SJCRH30 (cell line): ENCODE measurements at regions not wholly inside any gene's neighbourhood (a gene's known extent, or its start where the extent isn't known, plus 50 kb on each side); places are given as distances from the start of the nearest gene placed in this dataset.

ENCODE experiments used
- DNase-seq, 2 experiments: peaks; one replicate each; pipeline ENCODE4 v3.0.0-alpha.2; 2015 to 2020
- H3K27ac ChIP-seq: fragments of 250-450 bp; sonication (Bioruptor Pico); 2 replicates; pipeline ENCODE4 v1.5.1; 2020; ENCODE audit warnings: mild to moderate bottlenecking, moderate library complexity
- H3K27me3 ChIP-seq: fragments of 250-450 bp; sonication (Bioruptor Pico); 2 replicates; pipeline ENCODE4 v1.5.1; 2020; ENCODE audit warnings: mild to moderate bottlenecking, moderate library complexity
- H3K36me3 ChIP-seq: fragments of 250-450 bp; sonication (Bioruptor Pico); 2 replicates; pipeline ENCODE4 v1.5.1; 2020; ENCODE audit warnings: mild to moderate bottlenecking, moderate library complexity
- H3K4me1 ChIP-seq: fragments of 250-450 bp; sonication (Bioruptor Pico); 2 replicates; pipeline ENCODE4 v1.5.1; 2020; ENCODE audit warnings: mild to moderate bottlenecking, moderate library complexity
- H3K4me3 ChIP-seq: fragments of 250-450 bp; sonication (Bioruptor Pico); 2 replicates; pipeline ENCODE4 v1.5.1; 2020; ENCODE audit warnings: mild to moderate bottlenecking, moderate library complexity
- H3K9me3 ChIP-seq: fragments of 250-450 bp; sonication (Bioruptor Pico); replicated peaks from 2 replicates; pipeline ENCODE4 v1.5.1; 2020; ENCODE audit warnings: mild to moderate bottlenecking, moderate library complexity

DNA sequence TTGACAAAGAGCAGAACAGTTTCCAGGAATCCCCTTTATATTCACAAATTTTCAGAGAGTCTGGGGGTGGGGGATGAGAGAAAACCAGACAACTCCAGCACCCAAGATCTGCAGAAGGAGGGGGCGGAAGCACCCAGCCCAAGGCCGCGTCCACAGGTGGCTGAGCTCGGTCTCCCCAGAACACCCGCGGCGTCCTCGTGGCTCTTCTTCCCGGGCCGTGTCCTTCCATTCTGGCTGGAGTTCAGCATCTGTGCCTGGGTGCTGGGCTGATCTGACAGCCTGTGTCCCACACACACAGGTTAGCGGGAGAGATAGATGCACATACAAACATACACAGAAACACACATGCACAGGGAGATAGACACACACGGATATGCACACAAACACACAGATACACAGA lies 455.8 kb upstream of the SALL3 start:
- Histone ChIP-seq H3K4me1 (no peaks in the 10 kb centered on the region), H3K27ac (no peak overlapping the region), H3K4me3 (no peak overlapping the region), H3K27me3 (no peaks in the 10 kb centered on the region), H3K9me3 (no peaks in the 10 kb centered on the region), H3K36me3 (no peaks in the 10 kb centered on the region)
- DNase-seq = no peak

DNA sequence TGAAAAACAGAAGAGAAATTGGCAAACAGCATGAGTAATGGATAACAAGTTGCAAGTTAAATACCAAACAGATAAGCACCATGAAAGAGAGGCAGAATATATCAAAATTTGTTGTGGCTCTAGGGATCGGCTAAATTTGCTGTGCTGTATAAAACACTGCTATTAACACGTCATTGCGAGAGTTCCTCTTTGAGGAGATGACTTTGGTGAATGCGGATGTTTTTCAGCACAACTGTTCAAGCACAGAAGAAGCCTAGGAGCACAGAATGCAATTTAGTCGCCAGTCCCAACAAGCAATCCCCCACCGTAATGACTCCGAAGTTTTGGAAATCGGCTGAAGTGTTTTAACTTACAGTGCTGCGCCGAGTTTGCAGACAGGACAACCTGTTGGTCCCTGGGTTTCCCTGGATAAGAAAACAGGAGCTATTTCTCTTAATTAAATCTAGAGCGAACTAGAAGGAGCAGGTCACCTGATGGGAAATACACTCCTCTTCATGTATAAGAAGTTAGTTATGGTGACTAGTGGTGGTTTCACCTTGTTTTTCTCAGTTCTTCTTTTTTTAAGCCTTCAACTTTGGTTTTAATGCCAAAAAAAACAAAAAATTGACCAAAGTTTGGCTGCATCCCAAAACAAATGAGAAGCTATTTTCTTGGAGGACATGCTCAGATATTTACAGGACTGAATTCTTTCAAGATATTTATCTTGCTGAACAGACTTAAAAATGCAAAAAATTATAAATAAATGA lies 454.1 kb upstream of the SALL3 start:
- Histone ChIP-seq H3K4me1 (no peaks in the 10 kb centered on the region), H3K36me3 (no peaks in the 10 kb centered on the region), H3K9me3 (no peaks in the 10 kb centered on the region), H3K4me3 (no peak overlapping the region), H3K27ac (no peak overlapping the region), H3K27me3 (no peaks in the 10 kb centered on the region)
- DNase-seq = no peak

DNA sequence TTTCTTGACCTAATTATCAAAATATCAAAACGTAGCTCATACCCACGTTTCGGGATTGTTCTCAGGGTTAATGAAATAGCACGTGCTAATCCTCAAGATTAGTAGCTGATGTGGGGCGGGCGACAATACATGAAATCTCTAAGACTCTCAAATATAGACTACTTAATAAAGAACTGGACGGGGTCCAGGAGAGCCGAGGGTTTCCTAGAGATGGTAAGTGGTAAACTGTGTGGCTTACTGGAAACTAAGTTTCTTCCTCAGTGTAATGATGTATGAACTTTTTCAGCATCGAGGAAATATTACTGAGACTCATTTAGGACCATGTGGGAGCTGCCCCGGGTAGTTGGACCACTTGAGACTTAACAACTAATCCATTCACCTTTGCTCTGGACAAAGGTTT lies 453.3 kb upstream of the SALL3 start:
- Histone ChIP-seq H3K27me3 (no peaks in the 10 kb centered on the region), H3K9me3 (no peaks in the 10 kb centered on the region), H3K4me1 (no peaks in the 10 kb centered on the region), H3K36me3 (no peaks in the 10 kb centered on the region), H3K4me3 (no peak overlapping the region), H3K27ac (no peak overlapping the region)
- no peak for DNase-seq

DNA sequence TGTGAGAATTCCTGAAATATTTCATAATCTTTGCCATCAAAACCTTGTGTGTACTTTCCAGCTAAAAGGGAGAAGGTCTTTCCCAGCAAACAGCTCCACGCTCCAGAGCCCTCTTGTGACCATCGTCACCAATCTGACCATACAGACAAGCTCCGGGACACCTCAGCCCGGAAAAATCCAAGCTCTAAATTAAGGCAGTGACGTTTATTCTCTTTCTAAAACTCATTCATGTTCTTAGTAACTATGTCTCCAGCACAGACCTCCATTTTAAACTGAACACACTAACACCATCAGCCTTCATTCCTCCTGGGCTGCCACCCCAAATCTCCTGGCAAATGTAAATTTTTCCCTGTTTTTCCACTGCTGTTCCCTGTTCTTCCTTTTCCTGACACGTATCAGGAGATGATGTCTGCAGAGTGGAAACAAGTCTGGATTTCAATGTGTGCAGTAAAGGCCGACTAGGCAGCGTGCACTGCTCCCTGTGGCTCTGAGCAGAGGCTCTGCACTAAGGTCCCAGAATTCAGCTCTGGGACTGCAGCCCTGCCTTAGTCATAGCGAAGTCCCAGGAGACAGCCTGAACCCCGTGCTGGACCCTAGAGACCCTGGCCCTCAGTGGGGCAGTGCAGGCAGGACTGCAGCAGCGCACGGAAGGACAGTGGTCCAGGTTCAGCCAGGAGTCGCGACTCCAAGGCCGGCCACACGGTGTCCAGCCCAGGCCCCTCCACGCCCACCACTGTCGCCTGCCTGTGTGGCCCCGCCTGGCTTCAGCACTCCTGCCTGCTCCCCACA lies 452.5 kb upstream of the SALL3 start:
- no peaks in the 10 kb centered on the region for H3K4me1 ChIP-seq
- H3K27ac ChIP-seq = no peak overlapping the region
- no peaks in the 10 kb centered on the region for H3K36me3 ChIP-seq
- DNase-seq = no peak
- no peaks in the 10 kb centered on the region for H3K27me3 ChIP-seq
- H3K4me3 ChIP-seq = no peak overlapping the region
- no peaks in the 10 kb centered on the region for H3K9me3 ChIP-seq

DNA sequence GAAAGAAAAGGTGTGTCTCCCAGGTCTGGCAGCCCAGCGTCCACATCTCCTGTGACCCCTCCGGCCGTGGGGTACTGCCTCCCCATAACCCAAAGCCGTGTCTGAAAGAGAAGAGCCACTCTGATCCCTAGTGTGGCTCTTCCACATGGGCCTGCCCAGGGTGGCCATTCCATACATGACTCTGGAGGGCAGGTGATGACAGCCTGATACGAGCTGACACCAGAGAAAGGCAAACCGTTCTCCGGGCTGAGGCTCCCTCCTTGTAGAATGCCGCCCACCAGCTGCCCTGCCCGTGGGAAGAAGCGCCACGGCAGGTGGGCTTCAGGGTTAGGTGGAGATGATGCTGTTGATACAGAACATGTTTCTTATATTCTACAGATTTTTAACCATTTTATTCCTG lies 451.6 kb upstream of the SALL3 start:
- Histone ChIP-seq H3K4me1 (no peaks in the 10 kb centered on the region), H3K9me3 (no peaks in the 10 kb centered on the region), H3K27me3 (no peaks in the 10 kb centered on the region), H3K4me3 (no peak overlapping the region), H3K27ac (no peak overlapping the region), H3K36me3 (no peaks in the 10 kb centered on the region)
- no peak for DNase-seq

DNA sequence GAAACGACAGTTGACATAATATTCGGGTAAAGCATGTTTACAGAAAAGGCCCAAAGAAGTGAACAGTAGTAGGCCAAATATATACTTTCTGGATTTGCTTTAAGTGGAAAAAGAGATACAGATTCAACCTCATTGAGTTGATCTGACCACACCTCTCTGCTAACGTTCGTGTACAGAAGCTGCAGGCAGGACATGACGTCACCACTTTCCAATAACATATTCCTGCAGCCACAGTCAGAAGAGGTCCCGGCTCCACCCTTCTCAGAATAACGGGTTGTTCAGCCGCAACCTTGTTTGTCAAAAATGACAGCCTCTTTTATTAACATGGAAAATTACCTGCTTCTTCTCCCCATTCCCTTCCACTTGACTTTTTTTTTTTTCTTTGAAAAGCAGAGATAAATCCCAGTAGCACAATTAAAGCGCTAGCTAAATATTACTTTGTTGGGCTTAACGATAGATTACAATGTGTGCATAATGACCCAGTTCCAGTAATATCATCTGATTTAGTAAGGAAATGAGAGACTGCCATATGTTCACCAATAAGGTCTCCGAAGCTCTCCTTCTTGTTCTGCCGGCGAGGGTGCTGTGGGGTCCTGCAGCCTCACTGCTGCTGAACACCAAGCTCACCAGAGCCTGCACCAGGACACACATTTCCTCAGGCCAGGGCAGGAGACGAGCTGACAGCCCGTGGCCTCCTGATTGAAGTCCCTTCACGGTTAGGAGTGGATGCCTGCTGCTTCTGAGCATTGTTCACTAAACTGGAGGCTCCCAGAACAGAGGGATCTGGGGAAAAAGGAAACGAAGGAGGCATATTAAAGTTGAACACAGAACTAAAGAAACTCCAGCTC lies 451.0 kb upstream of the SALL3 start:
- Histone ChIP-seq H3K4me3 (no peak overlapping the region), H3K9me3 (no peaks in the 10 kb centered on the region), H3K4me1 (no peaks in the 10 kb centered on the region), H3K27me3 (no peaks in the 10 kb centered on the region), H3K27ac (no peak overlapping the region), H3K36me3 (no peaks in the 10 kb centered on the region)
- no peak for DNase-seq

DNA sequence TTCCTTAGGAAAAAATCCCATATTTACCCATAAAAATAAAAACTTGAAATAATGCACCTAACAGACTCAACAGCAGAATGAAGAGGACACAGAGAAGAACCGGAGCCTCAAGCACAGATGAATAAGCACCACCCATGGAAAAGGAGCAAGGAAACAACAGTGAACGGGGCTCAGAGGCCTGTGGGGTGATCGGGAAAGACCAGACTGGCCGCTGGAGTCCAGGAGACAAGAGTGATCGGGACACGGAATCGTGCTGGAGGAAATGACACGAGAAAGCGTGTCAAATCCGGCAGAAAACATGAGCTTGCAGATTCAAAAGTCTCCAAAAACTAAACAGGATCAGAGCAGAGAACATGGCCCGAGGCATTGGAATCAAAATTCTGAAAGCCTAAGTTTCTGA lies 448.0 kb upstream of the SALL3 start:
- Histone ChIP-seq H3K27ac (no peak overlapping the region), H3K4me1 (no peaks in the 10 kb centered on the region), H3K4me3 (no peak overlapping the region), H3K27me3 (no peaks in the 10 kb centered on the region), H3K36me3 (no peaks in the 10 kb centered on the region), H3K9me3 (no peaks in the 10 kb centered on the region)
- no peak for DNase-seq

DNA sequence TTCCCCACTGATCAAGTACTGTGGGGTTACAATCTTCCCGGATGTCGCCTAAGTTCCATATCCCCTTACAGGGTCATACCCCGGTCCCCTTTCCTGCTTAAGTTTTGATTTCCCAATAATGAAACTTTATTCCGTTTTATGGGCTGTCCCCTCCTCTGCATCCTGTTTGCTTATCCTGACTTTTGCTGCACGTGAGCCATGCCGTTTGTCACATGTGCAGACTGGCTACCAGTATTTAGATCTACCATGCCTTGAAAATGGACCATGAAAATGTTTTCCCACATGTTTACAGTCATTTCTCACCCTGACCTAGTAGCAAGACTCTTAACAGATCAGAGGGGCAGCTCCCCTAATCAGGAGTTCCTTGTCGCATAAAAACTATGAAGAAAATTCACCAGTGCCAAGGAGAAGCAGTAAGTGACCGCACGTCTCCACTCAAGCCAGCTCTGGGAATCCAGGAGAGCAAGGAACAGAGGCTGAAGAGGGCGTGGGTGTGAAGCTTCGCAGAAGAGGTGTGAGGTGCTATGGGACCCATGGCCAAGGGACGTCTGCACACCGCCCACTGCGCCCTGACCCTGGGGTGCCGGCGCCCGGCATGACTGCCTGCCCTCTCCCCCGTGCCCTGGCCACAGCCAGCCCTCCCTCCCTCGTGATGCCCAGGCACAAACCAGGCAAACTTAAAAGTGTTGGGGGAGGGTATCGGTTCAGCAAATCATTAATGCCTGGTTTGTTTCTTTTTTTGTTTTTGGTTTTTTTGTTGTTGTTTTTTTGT lies 440.8 kb upstream of the SALL3 start:
- no peaks in the 10 kb centered on the region for H3K27me3 ChIP-seq
- no peaks in the 10 kb centered on the region for H3K4me1 ChIP-seq
- no peak overlapping the region for H3K4me3 ChIP-seq
- DNase-seq = no peak
- no peaks in the 10 kb centered on the region for H3K36me3 ChIP-seq
- H3K27ac ChIP-seq = no peak overlapping the region
- no peaks in the 10 kb centered on the region for H3K9me3 ChIP-seq

DNA sequence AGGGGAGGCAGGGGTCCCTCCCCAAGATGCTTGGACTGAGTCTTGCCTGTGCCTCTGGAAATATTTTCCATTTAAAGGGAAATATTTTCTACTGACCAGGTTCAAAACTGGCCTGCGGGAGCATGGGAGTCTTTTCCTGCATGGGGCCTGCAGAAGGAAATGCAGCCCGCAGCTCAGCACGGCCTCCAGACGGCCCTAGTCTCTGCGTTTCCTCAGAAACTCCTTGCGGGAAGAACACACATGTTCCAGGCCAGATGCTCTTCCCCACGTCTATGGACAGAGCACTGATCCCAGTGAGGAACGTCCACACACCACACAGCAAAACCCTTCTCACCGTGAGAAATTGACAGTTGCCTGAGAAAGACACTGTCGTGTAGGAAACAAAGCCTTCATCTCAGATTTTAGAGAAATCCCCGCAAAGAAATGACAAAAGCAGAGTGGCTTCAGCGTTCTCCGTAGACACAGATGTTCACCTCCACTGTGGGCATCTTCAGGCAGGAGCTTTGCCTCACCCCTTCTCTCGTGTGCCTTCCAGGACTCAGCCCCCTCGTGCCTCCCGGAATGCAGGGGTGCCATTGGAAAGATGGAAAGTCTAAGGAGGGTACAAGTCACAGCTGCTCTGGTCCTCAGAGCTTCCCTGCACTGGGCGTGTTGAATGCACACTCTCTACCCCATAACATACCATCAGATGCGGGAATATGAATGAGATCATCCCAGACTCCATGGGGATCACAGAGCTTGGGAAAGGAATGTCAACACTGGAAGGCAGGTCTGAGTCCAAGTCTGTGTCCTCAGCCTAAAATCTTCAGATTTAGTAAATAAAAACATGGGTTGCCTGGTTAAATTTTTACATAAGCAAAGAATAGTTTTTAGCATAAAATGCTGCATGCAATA lies 438.7 kb upstream of the SALL3 start:
- DNase-seq = no peak
- Histone ChIP-seq H3K36me3 (no peaks in the 10 kb centered on the region), H3K9me3 (no peaks in the 10 kb centered on the region), H3K27me3 (no peaks in the 10 kb centered on the region), H3K27ac (no peak overlapping the region), H3K4me3 (no peak overlapping the region), H3K4me1 (no peaks in the 10 kb centered on the region)

DNA sequence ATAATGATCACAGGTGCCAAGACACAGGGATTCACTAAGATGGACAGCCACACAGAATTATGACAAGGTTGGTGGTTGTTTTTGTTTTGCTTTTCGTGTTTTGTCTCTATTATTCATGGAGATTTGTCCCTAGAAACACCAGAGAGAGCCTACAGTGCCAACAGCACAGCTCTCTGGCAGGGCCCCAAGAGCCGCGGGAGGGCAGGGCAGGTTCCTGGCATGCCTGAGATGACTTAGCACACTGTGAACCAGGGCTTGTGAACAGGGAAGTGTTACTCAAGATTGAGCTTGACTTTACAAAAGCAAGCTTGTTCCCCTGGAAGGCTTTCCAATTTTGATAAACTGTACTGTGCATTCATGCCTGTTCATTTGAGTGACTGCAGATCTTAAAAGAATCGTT lies 437.4 kb upstream of the SALL3 start:
- Histone ChIP-seq H3K27ac (no peak overlapping the region), H3K4me3 (no peak overlapping the region), H3K36me3 (no peaks in the 10 kb centered on the region), H3K4me1 (no peaks in the 10 kb centered on the region), H3K27me3 (no peaks in the 10 kb centered on the region), H3K9me3 (no peaks in the 10 kb centered on the region)
- DNase-seq = no peak

DNA sequence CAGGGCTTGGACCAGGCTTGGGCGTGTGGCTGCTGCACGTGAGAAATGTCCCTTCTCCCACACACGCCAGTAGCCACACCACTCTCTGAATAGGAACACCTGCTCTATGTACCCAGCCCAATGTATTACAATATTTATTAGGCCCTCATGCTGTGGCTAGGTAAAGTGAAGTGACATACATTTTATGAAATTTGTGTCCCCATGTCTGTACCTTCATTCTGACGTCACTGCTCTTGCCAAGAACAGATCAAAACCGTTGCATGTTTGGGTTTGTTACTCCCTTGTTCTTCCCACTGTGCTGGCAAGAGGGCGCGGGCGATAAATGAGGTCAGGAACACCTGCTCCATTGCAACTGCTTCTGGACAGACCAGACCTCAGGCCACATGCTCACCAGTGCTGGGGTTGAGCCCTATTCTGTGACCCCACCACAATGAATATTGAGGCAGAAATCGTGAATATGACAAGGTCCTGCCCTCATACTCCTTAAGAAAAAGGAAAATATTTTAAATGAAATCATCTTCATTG lies 436.4 kb upstream of the SALL3 start:
- Histone ChIP-seq H3K36me3 (no peaks in the 10 kb centered on the region), H3K27me3 (no peaks in the 10 kb centered on the region), H3K4me1 (no peaks in the 10 kb centered on the region), H3K9me3 (no peaks in the 10 kb centered on the region), H3K27ac (no peak overlapping the region), H3K4me3 (no peak overlapping the region)
- DNase-seq = no peak

DNA sequence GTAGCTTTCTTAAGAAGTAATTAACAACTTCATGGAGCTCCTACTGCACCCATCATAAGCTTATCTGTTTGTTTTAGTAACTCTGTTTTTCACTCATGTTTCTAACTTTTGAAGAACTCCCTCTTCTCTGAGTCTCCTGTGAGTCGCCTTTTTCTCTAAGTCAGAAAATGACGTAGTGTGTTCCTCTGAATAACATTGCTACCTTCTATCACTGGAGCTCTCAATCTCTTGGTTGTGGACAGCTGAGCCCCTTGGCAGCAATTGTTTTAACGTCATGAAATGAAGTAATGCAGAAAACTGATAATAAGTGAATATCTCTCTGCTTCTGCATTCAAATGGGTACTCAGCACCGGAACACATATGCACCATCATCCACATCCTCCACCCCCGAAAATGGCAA lies 433.3 kb upstream of the SALL3 start:
- Histone ChIP-seq H3K36me3 (no peaks in the 10 kb centered on the region), H3K4me1 (no peaks in the 10 kb centered on the region), H3K4me3 (no peak overlapping the region), H3K9me3 (no peaks in the 10 kb centered on the region), H3K27me3 (no peaks in the 10 kb centered on the region), H3K27ac (no peak overlapping the region)
- no peak for DNase-seq

DNA sequence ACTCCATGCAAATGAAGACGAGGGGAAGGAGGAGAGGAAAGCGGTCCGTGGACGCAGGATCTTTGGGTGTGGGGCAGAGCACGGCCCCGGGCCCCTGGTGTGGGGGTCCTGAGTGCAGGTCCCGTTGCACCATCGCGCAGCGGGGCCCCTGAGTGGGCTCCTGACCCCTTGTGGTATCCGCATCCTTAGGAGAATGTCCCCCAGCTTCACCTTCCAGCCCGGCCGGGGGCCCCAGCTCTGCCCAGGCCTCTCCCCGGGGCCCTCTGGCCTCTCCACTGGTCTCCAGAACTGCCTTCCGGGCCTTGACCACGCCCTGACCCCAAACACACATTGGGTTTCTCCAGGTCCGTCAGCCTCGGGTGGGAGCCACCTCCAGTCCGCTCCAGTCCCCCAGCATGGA lies 431.8 kb upstream of the SALL3 start:
- no peaks in the 10 kb centered on the region for H3K4me1 ChIP-seq
- DNase-seq = no peak
- H3K36me3 ChIP-seq = no peaks in the 10 kb centered on the region
- H3K27me3 ChIP-seq = no peaks in the 10 kb centered on the region
- no peaks in the 10 kb centered on the region for H3K9me3 ChIP-seq
- no peak overlapping the region for H3K4me3 ChIP-seq
- no peak overlapping the region for H3K27ac ChIP-seq
